DMS 273 (cell line): ENCODE measurements at regions not wholly inside any gene's neighbourhood (a gene's known extent, or its start where the extent isn't known, plus 50 kb on each side); places are given as distances from the start of the nearest gene placed in this dataset.
"Not testable (repeated sequence)": the region's sequence is repeated elsewhere in the genome, so short reads cannot be mapped to it uniquely, and the experiment has no call there.

Source experiments
- DNase-seq: peaks from one replicate; lab custom pipeline; 2025; ENCODE audit not compliant: unreplicated experiment; lab: John Stamatoyannopoulos, UW

DNA sequence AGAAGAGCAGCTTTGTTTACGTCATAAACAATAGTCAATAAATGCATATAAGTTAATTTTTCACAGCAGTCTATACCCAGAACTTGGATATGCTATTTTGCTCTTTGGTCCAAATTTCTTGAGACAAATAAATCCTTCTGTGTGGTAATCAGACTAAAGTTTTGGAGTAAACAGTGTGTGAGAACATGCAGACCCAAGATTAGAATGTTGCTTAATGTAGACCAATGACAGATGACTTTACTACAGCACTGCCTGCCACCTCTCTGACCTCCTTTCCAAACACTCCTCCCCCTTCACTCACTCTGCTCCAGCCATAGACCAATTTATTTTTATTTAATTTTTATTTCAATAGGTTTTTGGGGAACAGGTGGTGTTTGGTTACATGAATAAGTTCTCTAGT is 115.3 kb upstream of the TANK start:
- no peak for DNase-seq

DNA sequence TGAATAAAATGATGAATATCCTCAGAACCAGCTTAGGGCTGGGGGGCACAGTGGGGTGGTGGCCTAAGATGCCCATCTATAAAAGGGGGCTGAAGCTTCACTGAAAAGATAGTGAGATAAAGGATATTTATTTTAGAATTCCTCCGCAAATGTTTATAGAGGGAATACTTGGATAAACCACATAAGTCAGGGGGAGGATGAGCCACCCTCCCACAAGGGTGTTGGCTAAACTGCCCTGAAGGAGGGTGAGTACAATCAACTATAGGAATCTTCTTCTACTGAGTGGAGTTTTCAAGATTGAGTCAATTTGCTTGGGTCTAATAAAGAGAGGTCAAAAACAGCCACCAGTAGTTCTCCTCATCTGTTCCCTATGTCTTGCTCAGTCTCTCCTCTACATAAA is 114.5 kb upstream of the TANK start:
- DNase-seq: no peak

DNA sequence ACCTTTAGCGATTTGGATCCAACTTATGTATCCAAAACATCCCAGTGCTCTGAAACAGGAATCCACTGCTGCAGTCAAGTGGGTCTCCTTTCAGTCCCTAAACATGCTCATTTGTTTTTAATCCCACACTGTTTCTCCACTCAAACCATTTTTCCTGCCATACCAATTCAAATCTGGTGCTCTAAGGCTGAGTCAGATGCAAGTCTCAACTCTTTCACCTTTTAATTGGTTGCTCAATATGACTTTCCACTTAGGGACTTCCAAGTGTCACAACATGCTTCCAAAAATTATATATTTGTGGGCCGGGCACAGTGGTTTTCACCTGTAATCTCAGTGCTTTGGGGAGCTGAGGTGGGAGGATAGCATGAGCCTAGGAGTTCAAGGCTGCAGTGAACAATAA is 113.4 kb upstream of the TANK start:
- no peak for DNase-seq

DNA sequence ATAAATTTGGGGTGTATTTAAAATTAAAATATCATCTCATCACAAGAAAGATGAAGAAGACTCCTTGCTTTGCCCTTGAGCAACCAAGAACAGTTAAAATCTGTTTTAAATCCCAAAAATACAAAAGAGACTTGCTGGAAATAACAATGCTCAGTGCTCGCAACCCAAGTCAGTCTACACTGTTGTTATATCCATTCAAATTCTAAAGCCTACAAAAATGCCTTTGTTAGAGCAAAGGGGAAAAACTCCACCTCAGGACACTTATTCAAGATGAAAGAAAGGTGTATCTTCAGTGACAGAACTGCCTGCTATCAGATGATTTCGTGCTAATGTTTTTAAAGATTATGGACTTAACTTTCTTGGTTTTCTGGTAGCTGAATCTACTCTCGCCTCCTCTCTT is 111.9 kb upstream of the TANK start:
- no peak for DNase-seq

DNA sequence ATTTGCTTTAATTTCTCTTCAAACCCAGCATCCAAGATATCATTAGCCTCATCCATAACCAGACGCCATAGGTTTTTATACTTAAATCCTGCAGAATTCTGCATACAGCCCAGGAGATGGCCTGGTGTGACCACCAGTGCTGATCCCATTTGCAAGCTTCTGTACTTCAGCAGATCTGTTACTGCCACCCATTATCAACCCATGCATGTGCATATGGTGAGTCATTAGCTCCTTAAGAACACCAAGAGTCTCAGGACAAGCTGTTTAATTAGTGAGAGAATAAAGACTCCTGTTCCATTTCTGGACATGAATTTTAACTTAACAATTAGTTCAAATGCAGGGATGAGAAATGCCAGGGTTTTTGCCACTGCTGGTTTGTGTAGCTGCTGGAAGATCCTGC is 110.7 kb upstream of the TANK start:
- peak; percentile 12 for DNase-seq

DNA sequence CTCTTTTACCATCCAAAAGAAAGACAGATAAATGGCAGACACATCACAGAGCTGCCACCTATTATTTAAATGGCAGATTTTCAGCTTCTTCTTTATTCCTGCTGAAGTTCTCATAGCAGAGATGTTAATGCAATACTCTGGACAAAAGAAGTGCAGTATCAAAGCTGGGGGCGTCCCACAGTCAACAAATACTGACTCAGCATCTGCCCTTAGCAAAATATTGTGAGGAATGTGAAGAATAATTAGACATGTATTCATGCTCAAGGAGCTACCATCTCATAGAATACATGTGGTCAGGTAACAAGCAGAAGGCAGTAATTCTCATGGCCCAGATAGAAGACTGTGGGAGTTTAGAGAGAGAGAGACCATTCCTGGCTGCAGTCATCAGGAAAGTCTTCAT is 108.0 kb upstream of the TANK start:
- DNase-seq: no peak

DNA sequence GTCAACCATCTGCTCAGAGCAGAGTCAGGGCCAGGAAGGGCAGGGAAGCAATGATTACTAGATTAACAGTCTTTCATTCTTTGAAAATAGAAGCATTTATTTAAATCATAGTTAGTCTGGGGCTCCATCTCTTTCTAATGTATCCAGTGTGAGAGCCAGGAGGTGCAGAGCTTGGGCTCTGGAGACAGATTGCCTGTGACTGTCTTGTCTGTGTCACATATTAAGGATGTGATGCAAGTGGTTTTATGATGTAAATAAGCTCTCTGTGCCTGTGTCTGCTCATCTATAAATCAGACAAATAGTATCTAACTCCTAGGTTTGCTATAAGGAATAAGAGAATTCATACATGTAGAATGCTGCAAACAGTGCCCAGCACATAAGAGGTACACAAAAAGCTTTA is 104.9 kb upstream of the TANK start:
- DNase-seq: no peak

DNA sequence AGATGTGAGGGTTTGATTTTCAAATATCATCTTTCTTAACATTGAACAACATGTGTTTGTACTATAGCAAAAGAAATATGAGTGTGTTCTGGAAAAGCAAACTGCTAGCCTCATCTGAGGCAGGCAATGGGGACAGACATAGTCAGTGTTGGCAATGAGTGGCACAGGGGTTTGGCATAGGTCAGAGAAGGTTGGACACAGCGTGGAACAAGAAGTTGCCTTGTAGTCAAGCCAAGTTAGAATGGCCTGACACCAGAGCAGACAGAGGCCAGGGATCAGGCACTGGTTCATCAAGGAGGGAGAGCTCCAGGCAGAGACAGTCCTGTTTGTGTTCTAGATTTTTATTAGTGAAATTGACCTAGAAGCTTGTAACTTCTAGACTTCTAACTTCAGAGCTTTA is 100.8 kb upstream of the TANK start:
- no peak for DNase-seq

DNA sequence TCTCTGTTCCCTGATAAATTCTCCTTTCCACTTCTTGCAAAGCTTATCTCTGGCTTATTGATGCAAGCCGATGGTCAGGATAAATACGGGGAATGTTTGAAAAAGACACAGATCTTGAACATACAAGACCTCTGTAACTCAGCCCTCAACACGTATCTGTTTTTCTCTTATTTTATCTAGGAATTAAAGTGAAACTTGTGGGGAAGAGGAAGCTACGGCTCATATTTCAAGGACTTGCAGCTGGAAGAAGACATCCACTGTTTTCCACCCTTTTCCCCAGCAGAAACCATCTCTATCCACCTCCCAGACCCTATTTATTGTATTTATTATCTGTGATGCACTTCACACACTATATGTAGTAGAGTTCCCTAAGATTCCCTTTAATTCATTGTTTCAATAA is 98.4 kb upstream of the TANK start:
- DNase-seq: no peak

DNA sequence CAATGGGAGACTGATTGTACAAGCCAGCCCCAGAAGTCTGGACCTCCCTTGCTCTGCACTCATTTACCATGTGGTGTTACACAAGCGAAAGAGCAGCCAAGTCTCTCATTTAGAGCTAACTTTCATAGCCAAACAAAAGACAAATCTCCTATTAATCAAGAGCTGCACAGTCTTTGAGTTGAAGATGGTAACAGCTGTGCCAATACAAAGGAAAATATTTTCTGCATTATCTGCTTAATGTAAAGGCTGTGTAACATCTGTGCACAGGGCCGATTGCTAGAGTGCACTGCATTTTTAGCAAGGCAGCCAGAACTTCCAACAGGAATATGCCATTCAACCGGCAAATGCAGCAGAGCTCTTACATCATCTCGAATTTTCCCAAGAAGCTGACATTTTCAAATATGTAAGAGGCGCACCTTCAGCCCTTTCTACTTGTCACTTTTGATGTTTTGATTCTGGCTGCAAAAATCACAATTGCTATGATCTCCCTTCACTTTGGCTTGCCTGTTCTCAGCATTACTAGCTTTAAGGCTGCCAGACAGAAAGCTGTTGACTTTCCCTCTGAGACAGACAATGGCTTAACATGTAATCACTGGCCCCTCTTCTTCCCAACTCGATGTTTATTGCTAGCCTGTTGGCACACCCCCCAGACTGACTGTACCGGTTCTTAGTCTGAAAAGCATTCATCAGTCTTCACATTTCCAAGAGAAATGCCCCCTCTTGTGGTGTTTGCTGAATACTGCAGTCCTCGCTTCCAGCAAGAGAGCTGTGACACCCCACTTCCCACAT is 96.9 kb upstream of the TANK start:
- peak; percentile 90 for DNase-seq

DNA sequence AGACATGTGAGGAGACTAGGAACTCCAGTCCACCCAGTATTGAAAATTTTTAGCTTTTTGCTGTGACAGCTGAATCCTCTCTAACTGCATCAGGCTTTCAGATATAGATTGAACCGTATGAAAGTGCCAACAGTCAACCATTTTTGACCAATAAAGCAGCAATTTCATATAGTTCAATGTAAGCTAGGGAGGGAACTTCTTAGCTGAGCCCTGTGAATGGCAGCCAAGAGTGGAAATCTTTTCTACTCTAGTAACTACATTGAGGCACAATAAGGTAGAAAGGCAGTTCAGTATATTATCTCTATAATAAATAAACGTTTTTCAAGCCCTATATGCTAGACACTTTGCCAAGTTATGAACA is 96.3 kb upstream of the TANK start:
- no peak for DNase-seq

DNA sequence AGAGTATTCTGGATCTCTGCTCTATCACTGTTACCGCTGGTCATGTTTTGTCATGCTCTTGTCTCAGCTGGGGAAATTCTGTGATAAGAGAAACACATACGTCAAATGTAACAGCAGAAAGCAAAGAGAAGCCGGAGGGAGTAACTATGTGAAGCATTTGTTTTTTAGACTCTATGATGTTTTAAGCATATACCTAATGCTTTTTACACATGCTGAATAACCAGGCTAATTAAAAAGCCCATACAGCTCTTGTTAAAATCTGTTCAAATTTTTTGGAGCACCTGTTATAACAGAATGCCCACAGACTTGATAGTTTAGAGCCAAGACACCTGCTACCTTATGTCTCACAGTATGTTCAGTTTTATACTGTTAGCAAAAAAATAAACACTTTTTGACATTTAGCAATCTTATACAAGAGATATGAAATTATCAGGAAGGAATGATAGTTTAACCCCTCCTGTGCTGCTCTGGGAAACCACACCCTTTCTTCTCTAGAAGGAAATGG is 92.3 kb upstream of the TANK start:
- peak; percentile 62 for DNase-seq

DNA sequence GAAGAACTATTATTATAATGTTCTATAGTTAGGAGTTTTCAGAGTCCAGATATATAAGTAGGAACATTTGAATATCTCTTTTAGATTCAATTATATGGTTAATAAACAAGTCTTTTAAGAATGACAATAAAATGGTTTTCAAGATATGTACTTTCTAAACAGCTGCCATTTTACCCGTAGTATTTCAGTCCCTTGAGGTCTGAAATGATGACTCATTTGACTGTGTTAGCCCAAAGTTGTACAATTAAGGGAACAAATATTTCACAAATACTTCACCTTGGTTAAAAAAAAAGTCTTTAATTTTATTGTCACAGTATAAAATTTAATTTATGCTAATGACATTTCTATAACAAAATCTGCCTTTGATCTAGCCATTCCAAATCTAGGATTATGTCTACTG is 91.6 kb upstream of the TANK start:
- peak; percentile 4 for DNase-seq

DNA sequence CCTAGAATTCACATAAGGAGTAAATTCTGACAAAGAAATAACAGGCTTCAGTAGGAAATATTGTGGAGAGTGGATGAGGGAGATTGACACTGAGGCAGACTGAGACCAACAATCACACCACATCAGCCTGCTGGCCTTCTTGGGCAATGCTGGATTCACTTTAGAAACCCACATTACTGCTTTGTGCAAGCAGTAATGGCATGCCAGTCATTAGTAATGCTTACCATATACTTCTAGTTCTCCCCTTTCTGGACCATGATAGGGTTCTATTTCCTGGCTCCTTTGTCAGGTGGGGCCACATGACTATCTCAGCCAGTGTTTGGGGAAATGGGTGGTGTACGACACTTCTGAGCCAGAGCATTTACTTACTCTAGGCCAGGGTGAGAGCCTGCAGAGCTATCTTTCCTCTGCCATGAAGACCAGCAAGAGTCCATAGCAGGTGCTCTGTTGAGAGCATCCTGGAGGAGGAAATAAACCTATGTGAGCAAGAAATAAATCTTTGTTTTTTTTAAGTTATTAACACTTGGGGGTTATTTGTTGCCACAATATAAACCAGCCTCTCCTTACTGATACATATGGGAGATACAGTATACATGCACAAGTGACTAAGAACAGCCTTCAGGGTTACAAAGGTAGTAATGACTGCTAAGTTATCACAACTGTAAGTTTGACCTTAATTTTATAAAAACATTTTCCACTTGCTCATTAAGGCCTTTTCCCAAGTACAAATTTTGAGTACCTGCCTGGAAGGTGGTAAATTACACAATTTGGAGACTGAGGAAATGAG is 89.3 kb upstream of the TANK start:
- DNase-seq: no peak

DNA sequence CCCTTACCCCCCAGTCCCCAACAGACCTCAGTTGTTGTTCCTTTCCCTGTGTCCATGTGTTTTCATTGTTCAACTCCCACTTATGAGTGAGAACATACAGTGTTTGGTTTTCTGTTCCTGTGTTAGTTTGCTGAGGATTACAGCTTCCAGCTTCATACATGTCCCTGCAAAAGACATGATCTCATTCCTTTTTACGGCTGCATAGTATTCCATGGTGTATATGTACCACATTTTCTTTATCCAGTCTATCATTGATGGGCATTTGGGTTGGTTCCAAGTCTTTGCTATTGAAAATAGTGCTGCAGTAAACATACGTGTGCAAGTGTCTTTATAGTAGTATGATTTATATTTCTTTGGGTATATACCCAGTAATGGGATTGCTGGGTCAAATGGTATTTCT is 87.8 kb upstream of the TANK start:
- not testable (repeated sequence) for DNase-seq

DNA sequence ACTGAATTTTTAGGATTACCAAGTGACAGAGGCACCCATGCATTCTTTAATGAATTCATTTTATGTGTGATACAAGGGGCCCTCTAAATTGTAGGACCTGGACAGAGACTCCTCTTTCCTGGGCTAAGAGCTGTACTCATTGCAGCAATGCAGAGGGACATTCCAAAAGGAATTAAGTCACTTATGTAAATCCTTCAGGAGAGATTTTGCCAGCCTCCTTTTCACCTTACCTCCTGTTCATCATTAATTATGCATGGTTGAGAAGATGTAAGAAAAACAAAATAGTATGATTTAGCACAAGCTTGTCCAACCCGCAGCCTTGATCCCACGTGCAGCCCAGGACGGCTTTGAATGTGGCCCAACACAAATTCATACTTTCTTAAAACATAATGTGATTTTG is 84.5 kb upstream of the TANK start:
- DNase-seq: no peak

DNA sequence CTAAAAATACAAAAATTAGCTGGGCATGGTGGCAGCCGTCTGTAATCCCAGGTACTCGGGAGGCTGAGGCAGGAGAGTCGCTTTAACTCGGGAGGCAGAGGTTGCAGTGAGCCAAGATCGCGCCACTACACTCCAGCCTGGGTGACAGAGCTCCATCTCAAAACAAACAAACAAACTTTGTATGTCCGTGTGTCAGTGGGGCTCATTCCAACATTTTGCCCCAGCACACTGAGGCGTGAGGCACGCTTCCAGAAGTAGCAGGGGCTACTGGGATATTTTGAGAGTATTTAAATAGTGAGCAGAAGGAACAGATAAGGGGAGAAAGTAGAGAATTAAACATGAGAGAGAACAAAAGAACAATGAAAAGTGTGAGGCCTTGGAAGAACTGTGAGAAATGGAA is 83.3 kb upstream of the TANK start:
- no peak for DNase-seq

DNA sequence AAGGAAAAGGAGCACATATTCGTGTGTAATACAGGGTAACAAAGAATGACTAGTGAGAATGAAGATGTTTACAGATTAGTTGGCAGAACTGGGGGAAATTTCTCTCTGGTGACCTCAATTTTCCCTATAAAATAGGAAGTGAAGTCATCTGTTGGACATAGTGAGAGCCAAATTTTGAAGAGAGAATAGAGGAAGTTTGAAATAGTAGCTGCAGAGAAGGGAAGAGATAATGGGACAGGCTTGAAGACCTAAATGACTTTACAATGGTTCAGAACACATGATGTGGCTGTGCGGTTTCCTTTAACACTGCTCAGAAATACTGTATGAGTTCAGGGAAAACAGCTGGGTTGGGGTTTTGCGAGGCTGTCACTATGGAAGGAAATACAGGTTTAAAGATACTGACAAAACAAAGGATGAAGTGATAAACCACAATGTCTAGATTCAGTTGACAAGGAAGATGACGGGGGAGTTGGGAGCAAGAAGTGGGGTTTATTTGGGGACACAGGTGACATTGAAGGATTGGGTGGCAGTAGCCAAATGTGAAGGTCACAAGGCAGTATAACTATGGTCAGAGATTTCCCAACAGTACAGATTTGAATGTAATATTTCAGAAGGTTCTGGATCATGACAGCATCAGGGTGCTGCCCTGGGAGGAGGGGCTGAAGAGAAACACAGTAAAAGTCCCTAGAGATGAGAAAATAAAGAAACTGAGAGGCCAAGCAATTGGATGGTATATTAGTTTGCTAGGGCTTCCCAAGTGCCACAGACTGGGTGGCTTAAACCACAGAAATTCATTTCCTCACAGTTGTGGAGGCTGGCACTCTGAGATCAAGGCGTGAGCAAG is 82.6 kb upstream of the TANK start:
- DNase-seq: no peak

DNA sequence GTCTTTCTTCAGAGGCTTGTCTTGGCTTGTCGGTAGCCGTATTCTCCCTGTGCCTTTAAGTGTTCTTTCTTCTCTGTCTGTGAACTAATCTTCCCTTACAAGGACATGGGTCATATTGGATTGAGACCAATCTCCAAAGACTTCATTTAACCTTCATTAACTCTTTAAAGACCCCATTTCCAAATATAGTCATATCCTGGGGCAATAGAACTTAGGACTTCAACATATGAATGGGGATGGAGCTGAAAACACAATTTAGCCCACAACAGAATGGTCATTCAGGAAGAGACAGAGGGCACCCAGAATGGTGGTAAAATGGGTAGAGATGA is 82.1 kb upstream of the TANK start:
- no peak for DNase-seq

DNA sequence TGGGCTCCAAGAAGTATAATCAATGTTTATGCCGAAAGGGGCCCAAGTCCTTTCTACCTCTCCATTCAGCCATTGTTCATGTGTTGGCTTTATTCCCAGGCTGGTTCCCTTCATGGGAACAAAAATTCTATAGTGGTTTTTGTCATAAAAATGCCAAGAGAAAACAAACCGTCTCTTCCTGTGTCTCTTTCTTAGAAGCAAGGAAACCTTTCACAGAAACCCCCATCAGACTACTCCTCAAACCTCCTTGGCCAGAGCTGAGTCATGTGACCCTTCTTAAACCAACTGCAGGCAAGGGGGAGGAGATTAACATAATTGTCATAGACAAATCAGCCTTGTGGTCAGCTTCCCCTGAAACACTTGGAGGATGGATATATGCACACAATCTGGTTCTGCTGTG is 75.1 kb upstream of the TANK start:
- DNase-seq: peak; percentile 8

DNA sequence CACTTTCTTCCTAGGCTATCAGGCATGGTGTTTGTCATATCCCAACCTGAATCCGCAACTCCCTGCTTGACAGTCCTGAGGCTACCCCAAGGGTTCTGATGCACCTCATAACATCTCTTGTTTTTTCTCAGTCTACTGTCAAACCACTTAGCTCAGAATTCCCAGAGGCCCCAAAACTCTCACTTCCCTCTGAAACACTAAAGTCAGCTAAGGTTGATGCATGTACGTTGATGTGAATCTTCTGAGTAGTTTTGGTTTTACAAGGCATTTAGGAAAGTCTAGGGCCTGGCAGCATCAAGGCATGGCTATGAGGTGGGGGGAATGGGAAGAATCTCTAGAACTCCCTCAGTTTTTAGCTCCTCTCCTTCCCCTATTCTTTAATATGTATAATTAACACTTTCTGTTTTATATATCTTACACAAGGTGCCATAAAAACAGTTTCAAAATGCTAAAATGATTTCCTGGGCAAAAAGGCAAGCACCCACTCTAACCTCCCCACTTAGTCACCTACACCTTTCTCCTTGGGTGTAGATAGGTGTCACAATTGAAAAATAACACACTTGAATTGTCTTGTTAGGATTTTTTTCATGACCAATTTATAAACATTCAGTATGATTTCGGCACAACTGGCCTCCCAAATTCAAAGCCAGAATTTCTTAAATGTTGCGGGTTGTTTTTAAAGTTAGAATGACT is 71.4 kb upstream of the TANK start:
- no peak for DNase-seq
